Panc1 (cell line): ENCODE measurements at regions not wholly inside any gene's neighbourhood (a gene's known extent, or its start where the extent isn't known, plus 50 kb on each side); places are given as distances from the start of the nearest gene placed in this dataset.

Source experiments
- POLR2AphosphoS5 ChIP-seq: IDR thresholded peaks from 2 replicates; pipeline ENCODE4 v1.6.1; 2012; ENCODE audit warnings: mild to moderate bottlenecking, low read depth, low read length, moderate library complexity
- REST ChIP-seq, 2 experiments: IDR thresholded peaks; 2 replicates each; pipeline ENCODE4 v1.6.1; 2011 to 2012; ENCODE audit warnings: low read depth in 2 of 2, control low read depth in 1 of 2, low read length in 1 of 2, mild to moderate bottlenecking in 1 of 2, moderate library complexity in 1 of 2; ENCODE audit not compliant: insufficient read depth in 1 of 2
- TF ChIP-seq, protein P1 (sequence below): fragments of 450-650 bp; IDR thresholded peaks from 2 replicates; pipeline ENCODE4 v1.5.1; 2017; ENCODE audit warnings: mild to moderate bottlenecking

DNA sequence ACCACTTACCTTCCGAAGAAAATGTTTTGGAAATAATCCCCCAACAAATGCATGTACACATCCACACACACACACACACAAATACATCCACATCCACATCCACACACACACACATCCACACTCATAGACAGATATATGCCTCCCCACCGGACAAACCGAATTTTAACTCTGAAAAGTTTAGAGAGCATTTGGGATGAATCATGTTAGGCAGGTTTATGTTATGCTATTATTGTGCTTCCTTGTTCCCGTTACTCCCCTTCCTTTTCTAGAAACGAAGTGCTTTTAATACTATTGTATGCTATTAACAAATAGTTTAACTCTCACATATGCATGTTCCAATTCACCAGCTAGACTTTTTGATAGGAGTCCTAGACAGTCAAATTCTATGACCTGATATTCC, 91.5 kb downstream of the FAS start:
- TF ChIP-seq, protein P1, sequence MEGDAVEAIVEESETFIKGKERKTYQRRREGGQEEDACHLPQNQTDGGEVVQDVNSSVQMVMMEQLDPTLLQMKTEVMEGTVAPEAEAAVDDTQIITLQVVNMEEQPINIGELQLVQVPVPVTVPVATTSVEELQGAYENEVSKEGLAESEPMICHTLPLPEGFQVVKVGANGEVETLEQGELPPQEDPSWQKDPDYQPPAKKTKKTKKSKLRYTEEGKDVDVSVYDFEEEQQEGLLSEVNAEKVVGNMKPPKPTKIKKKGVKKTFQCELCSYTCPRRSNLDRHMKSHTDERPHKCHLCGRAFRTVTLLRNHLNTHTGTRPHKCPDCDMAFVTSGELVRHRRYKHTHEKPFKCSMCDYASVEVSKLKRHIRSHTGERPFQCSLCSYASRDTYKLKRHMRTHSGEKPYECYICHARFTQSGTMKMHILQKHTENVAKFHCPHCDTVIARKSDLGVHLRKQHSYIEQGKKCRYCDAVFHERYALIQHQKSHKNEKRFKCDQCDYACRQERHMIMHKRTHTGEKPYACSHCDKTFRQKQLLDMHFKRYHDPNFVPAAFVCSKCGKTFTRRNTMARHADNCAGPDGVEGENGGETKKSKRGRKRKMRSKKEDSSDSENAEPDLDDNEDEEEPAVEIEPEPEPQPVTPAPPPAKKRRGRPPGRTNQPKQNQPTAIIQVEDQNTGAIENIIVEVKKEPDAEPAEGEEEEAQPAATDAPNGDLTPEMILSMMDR: no peak
- TF ChIP-seq POLR2AphosphoS5 (no peak), REST (IDR thresholded peaks at IDR 0.05; ENCODE audit: insufficient read depth in 1 of 2, low read depth in 2 of 2, low read length in 1 of 2) (no peak)
